ENCODE measurements at regions not wholly inside any gene's neighbourhood (a gene's known extent, or its start where the extent isn't known, plus 50 kb on each side); places are given as distances from the start of the nearest gene placed in this dataset.

DNA sequence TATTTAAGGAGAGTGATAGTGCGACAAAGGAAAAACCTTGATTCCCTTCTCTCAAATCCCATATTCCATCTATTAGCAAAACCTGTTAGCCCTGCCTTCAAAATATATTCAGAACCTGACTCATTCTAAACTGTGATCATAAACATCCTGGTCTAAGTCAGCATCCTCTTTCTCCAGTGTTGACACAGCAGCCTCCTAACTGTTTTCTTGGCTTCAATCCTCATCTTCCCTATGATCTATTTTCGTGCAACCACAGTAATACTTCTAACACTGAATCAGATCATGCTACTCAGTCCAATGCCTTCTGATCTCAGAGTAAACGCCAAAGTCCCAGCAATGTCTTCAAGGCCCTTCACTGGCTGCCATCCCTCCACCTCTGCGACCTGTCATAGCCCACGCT lies 785.1 kb downstream of the EDEM1 start:
- Histone ChIP-seq H3K27me3 (no peaks in the 10 kb centered on the region), H3K4me3 (replicated peaks in 1 of 3) (no peak overlapping the region), H3K9me3 (no peaks in the 10 kb centered on the region), H3K36me3 (no peaks in the 10 kb centered on the region), H3K4me1 (no peaks in the 10 kb centered on the region), H3K27ac (no peak overlapping the region)
- 75 to 79% methylated on average over 5 of the region's 5 CpGs for WGBS, 2 donors
- no peak for DNase-seq
- intact Hi-C loops (cut with DNase I) = no loop called here
- TF ChIP-seq POLR2A (IDR thresholded peaks at IDR 0.05) = no peak
- TF ChIP-seq, protein P1, sequence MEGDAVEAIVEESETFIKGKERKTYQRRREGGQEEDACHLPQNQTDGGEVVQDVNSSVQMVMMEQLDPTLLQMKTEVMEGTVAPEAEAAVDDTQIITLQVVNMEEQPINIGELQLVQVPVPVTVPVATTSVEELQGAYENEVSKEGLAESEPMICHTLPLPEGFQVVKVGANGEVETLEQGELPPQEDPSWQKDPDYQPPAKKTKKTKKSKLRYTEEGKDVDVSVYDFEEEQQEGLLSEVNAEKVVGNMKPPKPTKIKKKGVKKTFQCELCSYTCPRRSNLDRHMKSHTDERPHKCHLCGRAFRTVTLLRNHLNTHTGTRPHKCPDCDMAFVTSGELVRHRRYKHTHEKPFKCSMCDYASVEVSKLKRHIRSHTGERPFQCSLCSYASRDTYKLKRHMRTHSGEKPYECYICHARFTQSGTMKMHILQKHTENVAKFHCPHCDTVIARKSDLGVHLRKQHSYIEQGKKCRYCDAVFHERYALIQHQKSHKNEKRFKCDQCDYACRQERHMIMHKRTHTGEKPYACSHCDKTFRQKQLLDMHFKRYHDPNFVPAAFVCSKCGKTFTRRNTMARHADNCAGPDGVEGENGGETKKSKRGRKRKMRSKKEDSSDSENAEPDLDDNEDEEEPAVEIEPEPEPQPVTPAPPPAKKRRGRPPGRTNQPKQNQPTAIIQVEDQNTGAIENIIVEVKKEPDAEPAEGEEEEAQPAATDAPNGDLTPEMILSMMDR (IDR thresholded peaks at IDR 0.05) = no peak

DNA sequence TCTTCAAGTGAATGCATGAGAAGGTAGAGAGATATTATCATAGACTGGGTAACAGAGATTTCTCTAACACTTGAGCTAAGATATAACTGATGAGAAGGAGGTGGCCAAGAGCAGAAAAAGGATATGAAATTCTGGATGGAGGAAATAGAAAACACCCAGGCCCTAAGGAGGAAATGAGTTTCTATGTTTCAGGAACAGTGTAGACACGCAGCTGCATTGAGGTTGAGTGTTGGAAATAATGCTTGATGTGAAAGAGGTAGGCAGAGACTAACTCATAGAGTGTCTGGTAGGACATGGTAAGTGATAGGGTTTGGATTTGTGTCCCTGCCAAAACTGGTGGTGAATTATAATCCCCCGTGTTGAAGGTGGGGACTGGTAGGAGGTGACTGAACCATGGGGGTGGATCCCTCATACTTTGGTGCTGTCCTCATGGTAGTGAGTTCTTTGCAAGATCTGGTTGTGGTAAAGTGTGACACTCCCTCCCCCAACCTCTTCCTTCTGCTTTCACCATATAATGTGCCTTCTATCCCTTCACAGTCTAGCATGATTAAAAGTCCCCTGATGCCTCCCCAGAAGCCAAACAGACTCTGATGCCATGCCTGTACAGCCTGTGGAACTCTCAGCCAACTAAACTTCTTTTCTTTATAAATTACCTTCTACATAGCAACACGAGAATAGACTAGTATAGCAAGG lies 787.3 kb downstream of the EDEM1 start:
- Histone ChIP-seq H3K4me3 (replicated peaks in 1 of 3) (no peak overlapping the region), H3K9me3 (no peaks in the 10 kb centered on the region), H3K27ac (no peak overlapping the region), H3K4me1 (no peaks in the 10 kb centered on the region), H3K36me3 (no peaks in the 10 kb centered on the region), H3K27me3 (no peaks in the 10 kb centered on the region)
- no peak for DNase-seq
- 75 to 85% methylated on average over 3 of the region's 3 CpGs for WGBS, 2 donors
- TF ChIP-seq, protein P1 (IDR thresholded peaks at IDR 0.05) = no peak
- TF ChIP-seq POLR2A (IDR thresholded peaks at IDR 0.05) = no peak
- intact Hi-C loops (cut with DNase I) = no loop called here

DNA sequence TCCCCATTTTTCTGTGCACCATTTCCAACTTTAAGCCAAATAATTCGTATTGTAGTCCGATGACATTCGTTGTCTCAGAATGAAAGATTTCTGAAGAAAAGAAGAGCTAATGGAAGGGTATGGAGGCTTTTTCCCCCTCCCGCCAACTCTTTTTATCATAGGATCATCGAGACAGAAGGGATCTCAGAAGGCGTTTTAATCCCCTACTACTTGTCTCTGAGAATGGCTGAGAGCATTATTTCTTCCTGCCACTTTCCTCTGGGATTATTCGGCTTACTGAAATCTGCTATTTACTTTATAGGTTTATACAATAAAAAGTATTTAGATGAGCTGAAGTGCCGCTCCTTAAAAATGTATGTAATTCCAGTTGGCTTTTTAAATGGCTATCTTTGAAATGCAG lies 789.8 kb downstream of the EDEM1 start:
- Histone ChIP-seq H3K9me3 (no peaks in the 10 kb centered on the region), H3K36me3 (no peaks in the 10 kb centered on the region), H3K4me3 (replicated peaks in 1 of 3) (no peak overlapping the region), H3K27ac (no peak overlapping the region), H3K4me1 (no peaks in the 10 kb centered on the region), H3K27me3 (no peaks in the 10 kb centered on the region)
- no peak for TF ChIP-seq POLR2A (IDR thresholded peaks at IDR 0.05)
- TF ChIP-seq, protein P1 (IDR thresholded peaks at IDR 0.05) = no peak
- DNase-seq = no peak
- intact Hi-C loops (cut with DNase I) = no loop called here
- WGBS, 2 donors = 86 to 87% methylated on average over 8 of the region's 8 CpGs

DNA sequence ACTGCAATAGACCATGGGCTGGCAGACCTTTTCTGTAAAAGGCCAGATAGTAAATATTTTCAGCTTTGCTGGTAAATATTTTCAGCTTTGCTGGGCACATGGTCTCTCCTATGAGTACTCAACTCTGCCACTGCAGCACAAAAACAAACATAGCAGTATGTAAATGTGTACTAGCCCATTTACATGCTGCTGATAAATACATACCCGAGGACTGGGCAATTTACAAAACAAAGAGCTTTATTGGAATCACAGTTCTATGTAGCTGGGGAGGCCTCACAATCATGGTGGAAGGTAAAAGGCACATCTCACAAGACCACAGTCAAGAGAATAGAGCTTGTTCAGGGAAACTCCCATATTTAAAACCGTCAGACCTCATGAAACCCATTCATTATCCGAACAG lies 793.0 kb downstream of the EDEM1 start:
- Histone ChIP-seq H3K36me3 (no peaks in the 10 kb centered on the region), H3K4me3 (replicated peaks in 1 of 3) (no peak overlapping the region), H3K4me1 (no peaks in the 10 kb centered on the region), H3K27ac (no peak overlapping the region), H3K27me3 (no peaks in the 10 kb centered on the region), H3K9me3 (no peaks in the 10 kb centered on the region)
- intact Hi-C loops (cut with DNase I) = no loop called here
- 51 to 59% methylated on average over 3 of the region's 3 CpGs for WGBS, 2 donors
- TF ChIP-seq, protein P1 (IDR thresholded peaks at IDR 0.05) = no peak
- DNase-seq = no peak

DNA sequence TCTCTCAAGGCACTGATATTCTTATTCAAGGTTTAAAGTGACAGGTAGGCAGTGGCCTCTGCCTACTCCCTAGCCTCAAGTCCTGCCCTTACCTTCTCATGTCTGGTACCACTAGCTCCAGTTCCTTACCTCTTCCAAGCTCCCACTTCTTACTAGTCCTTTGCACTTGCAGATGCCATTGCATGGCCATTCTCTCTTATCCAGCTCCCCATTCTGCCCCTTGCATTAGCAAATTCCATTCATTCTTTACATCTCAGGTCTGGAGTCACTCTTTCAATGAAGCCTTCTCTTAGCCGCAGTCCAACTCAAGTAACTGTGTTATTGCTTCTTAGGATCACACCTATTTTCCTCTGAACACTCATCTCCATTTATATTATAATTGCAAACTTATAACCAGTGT lies 807.1 kb downstream of the EDEM1 start:
- Histone ChIP-seq H3K27ac (no peak overlapping the region), H3K36me3 (no peaks in the 10 kb centered on the region), H3K4me3 (replicated peaks in 1 of 3) (no peak overlapping the region), H3K4me1 (no peaks in the 10 kb centered on the region), H3K27me3 (no peaks in the 10 kb centered on the region), H3K9me3 (no peaks in the 10 kb centered on the region)
- intact Hi-C loops (cut with DNase I) = no loop called here
- TF ChIP-seq, protein P1 (IDR thresholded peaks at IDR 0.05) = no peak
- no peak for TF ChIP-seq POLR2A (IDR thresholded peaks at IDR 0.05)
- DNase-seq = no peak
- 58 to 61% methylated on average over 1 of the region's 1 CpG for WGBS, 2 donors
